GM19324 (cell line): ENCODE measurements at regions not wholly inside any gene's neighbourhood (a gene's known extent, or its start where the extent isn't known, plus 50 kb on each side); places are given as distances from the start of the nearest gene placed in this dataset.

Experiments
- ATAC-seq: cut with Tn5 transposase; IDR thresholded peaks from one replicate; pipeline ENCODE4 v1.9.1; 2021; ENCODE audit warnings: mild to moderate bottlenecking, moderate library complexity; ENCODE audit not compliant: unreplicated experiment, low FRiP score

GRCh38 chr11:45036010-45036409, 85.3 kb upstream of the TP53I11 start:
- no peak for ATAC-seq

DNA sequence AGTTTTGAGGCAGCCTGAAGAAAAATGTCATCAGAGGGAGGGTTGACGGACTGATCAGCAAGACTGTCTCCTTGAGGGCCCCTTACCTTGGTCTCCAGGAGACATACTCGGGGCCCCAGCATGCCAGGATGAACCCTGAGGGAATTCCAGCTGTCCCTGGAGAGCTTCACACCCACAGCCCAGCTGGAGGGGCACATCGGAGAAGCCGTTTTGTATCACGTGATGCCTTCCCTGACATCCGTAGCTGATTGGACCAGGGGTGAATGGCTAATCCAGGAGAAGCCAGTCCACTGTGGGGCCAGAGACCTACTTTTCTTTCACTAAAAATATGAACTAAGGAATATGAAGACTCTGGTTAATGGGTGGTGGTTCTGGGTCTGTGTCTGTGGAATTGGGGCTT, 86.0 kb upstream of the TP53I11 start:
- no peak for ATAC-seq

- no peak for ATAC-seq
Observed at GRCh38 chr11:45037434-45038005, 86.8 kb upstream of the TP53I11 start.

DNA sequence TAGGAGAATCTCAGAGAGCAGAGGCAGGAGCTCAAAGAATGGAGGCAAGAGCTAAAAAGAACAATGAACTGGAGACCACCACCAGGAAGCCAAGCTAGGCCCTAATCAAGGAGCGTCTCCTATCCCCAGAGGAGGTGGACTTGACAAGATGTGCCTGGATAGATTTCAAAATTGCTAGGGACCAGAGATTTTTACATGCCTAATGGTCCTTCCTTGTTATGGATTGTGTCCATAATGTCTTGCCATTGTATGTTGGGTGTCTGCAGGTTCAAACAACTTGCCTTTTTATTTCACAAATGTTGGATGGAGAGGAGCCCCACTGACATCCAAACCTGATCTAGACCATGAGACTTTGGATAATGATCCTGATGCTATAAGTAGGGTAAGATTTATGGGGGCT, 88.2 kb upstream of the TP53I11 start:
- no peak for ATAC-seq

DNA sequence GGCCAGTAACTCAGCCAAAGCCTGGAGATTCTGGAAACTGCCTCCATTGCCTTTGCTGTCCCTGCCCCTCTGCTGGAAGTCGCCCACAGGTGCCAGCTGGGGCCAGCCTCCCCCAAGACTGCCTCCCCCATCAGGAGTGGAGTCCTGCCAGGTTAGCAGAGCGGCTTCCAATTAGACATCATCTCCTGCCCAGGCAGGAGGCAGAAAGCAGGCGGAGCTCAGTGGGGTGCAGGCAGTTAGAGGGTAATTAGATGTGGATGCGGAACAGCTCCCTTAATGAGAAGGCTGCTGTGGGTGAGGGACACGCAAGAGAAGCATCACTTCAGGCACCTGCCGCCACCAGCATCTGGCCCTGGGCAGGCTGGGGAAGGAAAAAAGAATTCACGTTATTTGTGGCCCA, 90.9 kb upstream of the TP53I11 start:
- no peak for ATAC-seq

DNA sequence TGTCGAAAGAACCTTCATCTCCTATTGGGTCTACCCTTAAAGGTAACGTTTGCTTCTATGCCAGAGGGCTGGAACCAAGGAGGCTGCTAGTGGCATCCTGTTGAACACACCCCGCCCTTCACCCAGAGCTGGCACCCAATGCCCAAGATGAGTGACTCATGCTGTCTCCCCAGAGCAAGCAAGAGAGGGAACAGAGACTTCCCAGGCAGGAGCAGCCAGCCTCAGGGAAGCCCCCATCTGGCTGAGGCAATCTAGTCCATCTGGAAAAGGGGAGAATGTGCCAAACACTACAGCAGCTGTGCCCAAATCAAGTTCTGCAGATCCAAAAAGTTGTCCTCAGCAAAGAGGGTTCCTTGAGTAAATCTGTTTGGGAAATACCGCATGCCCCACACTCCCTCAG, 91.9 kb upstream of the TP53I11 start:
- no peak for ATAC-seq

- ATAC-seq = no peak
Observed at GRCh38 chr11:45043755-45044475, 93.2 kb upstream of the TP53I11 start.

DNA sequence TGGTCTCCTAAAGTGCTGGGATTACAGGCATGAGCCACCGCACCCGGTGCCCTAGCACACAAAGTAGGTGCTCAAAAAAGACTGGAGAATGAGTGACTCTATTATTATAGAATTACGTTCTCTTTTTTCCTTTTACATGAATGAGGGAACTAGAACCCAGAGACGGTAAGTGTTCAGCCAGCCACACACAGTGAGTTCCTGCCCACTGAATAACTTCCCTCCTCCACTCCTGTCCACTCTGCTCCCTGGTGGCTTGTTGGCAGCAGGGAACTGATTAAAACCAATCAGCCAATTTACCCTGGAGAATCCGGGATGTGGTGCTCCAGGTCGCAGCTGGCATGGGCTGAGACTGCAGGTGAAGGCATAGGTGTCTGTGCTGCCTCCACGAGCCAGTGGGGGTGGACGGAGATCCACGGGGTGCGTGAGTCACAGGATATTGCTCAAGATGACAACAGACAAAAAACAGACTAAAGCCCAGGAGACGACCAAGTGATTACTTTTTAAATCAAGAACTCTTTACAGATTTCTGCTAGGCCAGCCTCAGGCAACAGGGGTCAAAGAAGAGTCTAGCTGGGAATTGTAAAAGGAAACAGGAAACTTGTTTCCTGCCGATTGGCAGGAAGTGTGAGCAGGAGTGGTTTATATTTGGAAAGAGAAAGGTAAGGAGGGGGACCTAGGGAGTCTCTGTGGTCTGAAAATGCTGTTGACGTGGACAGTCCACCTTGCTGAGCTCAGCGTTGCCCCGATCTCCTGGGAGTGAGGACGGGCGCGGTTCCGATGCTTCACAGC, 95.2 kb upstream of the TP53I11 start:
- ATAC-seq = no peak

DNA sequence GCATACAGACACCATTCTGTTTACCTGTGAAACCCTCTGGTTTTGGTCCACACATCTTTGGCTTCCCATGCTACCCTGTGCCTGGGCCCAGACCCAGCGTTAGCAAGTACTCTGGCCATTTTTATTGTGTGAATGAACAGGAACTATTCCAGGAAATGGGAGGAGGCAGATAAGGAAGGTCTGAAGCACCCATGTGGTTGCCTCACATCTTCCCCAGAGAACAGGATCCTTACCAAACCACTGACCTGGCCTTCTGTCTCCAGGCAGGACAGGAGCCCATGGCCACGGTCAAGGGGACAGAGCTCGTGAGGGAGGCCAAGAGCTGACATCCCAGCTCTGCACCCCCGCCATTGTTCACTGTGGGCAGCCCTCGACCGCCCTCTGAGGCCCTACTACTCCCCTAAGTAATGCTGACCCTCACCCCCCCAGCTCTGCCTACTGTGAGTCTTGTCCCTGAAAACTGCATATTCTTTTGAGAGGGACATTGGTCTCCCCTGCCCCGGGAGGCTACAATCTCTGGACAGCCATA, 97.7 kb upstream of the TP53I11 start:
- no peak for ATAC-seq

GRCh38 chr11:45048870-45049691, 97.4 kb upstream of the PRDM11 start:
- no peak for ATAC-seq

DNA sequence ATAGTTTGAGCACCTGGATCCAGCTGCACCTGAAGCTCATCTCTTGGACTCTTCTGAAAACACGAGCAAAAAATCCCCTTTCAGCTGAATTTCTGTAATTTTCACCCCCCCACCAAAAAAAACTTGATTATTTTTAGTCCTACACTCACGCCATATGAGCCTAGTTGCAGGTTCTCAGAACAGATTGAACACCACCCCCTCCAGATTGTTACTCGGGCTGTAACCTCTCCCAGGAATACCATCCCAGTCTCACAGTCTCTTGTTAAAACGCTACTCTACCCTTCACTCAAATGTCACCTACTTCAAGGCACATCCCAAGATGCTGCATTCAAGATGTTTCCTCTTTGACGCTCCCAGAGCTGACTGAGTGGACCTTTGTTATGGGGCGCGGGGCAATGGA, 96.3 kb upstream of the PRDM11 start:
- no peak for ATAC-seq

- no peak for ATAC-seq
Observed at GRCh38 chr11:45051621-45052020, 94.8 kb upstream of the PRDM11 start.

DNA sequence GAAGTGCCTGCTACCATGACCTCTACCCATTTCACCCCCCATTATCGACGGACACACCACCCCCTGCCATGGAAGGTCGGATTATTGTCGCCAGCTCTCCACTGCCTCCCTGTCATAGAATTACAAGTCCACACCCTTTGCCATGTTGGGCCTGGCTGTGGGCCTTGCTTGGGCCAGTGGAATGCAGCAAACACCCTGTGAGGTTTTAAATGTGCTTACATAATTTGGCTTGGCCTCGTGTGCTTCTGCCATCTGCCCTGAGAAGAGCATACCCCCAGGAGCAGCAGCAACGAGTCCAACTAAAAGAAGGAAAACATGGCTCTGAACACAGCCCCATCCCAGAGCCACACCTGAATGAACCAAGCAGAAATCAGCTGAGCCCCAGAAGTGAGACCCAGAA, 94.1 kb upstream of the PRDM11 start:
- no peak for ATAC-seq

DNA sequence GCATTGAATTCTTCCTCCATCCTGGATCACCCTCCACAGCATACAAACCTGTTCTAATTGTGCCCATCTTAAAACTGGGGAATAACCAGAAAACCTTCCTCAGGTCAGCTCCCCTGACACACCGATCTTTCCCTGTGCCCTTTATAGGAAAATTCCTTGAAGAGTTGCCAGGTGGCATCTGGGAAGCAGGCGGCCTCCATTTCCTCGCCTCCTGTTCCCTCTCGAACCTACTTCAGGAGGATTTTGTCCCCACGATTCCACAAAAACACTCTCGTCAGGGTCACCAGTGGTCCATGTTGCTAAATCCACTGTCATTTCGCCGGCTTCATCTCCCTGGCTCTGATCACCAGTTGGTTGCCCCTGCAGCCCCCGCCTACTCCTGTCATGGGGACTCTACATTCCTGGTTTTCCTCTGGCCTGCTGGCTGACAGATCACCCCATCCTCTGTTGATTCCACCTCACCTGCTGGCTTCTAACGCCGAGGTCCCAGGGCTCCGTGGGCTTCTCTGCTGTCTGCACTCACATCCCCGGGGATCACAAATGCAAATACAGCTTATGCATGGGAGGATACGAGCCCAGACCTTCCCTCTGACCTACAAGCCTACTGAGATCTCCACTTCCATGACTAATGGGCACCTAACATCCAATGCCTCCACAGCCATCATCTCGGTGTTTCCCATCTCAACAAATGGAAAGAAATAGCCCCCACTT, 92.5 kb upstream of the PRDM11 start:
- ATAC-seq = no peak

- no peak for ATAC-seq
Observed at GRCh38 chr11:45054956-45055355, 91.5 kb upstream of the PRDM11 start.

- no peak for ATAC-seq
Observed at GRCh38 chr11:45056529-45056928, 89.9 kb upstream of the PRDM11 start.

DNA sequence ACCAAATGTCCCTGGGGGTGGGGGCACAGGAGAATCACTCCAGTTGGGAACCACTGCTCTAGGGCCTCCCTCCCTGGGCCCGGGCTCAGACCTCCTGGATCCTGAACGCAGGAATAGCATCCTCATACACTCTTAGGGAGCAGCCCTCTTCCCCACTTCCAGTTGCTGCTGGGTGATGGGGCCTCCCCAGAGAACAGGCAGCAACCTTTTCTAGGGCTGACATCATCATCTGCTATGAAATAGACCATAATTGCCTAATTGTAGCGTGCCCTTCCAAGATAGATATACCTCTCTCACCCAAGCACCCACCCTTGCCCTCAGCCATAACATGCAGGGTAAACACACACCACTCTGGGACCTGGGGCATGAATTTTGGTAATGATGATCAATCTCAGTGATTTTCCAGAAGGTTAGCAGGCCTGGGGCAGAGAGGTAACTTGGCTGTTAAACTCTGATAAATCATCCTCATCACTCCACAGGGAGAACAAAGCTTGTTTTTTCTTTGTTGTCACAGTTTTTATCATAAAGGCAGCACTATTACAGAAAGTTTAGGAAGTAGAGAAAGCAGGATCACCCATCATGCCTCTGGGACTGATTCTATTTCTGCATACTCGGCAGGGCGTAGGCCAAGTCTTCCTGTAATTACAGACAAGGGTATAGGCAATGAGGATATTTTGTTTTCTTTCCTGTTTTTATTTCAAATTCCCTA, 88.3 kb upstream of the PRDM11 start:
- ATAC-seq = no peak

DNA sequence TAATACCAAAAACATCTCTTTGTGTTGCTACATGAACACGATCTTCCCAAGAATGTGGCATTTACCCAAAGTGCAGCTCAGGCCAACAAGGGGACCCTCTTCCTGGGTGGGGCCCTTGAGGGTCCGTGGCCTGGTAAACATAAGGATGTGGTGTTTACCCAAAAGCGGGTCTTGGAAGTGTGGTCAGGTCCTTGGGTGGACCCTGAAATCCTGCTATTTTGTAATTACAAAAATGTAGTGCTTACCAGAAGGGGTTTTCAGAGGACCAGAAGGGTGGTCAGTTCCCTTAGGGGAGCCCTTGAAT, 87.8 kb upstream of the PRDM11 start:
- no peak for ATAC-seq

DNA sequence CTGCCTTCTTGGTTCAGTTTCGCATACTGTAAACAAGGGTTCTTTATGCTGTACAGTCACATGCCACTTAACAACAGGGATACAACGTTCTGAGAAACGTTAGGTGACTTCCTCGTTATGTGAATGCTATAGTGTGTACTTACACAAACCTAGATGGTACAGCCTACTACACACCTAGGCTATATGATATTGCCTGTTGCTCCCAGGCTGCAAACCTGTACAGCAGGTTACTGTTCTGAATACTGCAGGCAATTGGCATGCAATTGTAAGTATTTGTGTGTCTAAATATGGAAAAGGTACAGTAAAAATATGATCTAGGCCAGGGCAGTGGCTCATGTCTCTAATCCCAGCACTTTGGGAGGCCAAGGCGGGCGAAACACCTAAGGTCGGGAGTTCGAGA, 85.7 kb upstream of the PRDM11 start:
- no peak for ATAC-seq

- ATAC-seq = no peak
Observed at GRCh38 chr11:45061641-45062040, 84.8 kb upstream of the PRDM11 start.
